HCT116 (cell line): ENCODE measurements at regions not wholly inside any gene's neighbourhood (a gene's known extent, or its start where the extent isn't known, plus 50 kb on each side); places are given as distances from the start of the nearest gene placed in this dataset.

Source experiments
- ATAC-seq: fragments of 200-7000 bp; cut with Tn5 transposase; 2 replicates; pipeline ENCODE4 v1.9.1; 2020; ENCODE audit warnings: mild to moderate bottlenecking, moderate library complexity
- BruUV-seq: library from RNA; stranded (reverse); fragments of 400-500 nt; replicated peaks from 2 replicates; lab custom pipeline; 2021; lab: Mats Ljungman, UMichigan
- CTCF ChIA-PET: fragments of 300-600 bp; sonication (Branson Sonifier 250); formaldehyde crosslinking; loops from one replicate; lab custom pipeline; 2021; ENCODE audit warnings: antibody characterized with exemption; lab: Charles Lee
- POLR2A ChIA-PET: fragments of 300-600, 350-600 bp; sonication (Branson Sonifier 250); formaldehyde crosslinking; loops from one replicate; lab custom pipeline; 2021; ENCODE audit warnings: antibody characterized with exemption; lab: Charles Lee
- RAD21 ChIA-PET, 2 experiments: fragments of 300-600 bp; sonication (Branson Sonifier 250); formaldehyde crosslinking; loops; one replicate each; lab custom pipeline; 2023; ENCODE audit warnings: low total read pairs in 2 of 2; ENCODE audit not compliant: uncharacterized antibody in 2 of 2, unreplicated experiment in 2 of 2, low non-redundant PET in 1 of 2; lab: Charles Lee
- DNase-seq: peaks from one replicate; pipeline ENCODE4 v3.0.0-alpha.2; 2010; ENCODE audit warnings: low read depth, low spot score
- H2AFZ ChIP-seq: fragments of 200-600 bp; shearing (Covaris generic), sonication (generic); 2 replicates; pipeline ENCODE4 v1.6.1; 2017; ENCODE audit warnings: low read depth, mixed run types, mixed read lengths, antibody characterized with exemption, low read length; ENCODE audit not compliant: poor library complexity, severe bottlenecking
- H3K27ac ChIP-seq: 2 replicates; pipeline ENCODE4 v1.5.1; 2012; ENCODE audit warnings: low read depth, low read length
- H3K27me3 ChIP-seq: fragments of 200-600 bp; sonication (generic); 2 replicates; pipeline ENCODE4 v1.6.1; 2016; ENCODE audit warnings: mixed run types, low read length, mixed read lengths; ENCODE audit not compliant: insufficient read depth
- H3K36me3 ChIP-seq, 2 experiments: fragments of 200-500 bp in 1 of 2; fragments of 200-600 bp in 1 of 2; sonication (Bioruptor generic) in 1 of 2; sonication (generic) in 1 of 2; 2 replicates each; pipeline versions ENCODE4 v1.5.1 to v1.6.1; 2014 to 2016; ENCODE audit warnings: low read length in 2 of 2, inconsistent platforms in 1 of 2, mixed read lengths in 1 of 2, mixed run types in 1 of 2; ENCODE audit not compliant: insufficient read depth in 2 of 2, control insufficient read depth in 1 of 2
- H3K4me1 ChIP-seq, 2 experiments: fragments of 200-600 bp in 1 of 2; sonication (generic) in 1 of 2; 2 replicates each; pipeline versions ENCODE4 v1.5.1 to v1.6.1; 2012 to 2017; ENCODE audit warnings: low read length in 2 of 2, inconsistent platforms in 1 of 2, mild to moderate bottlenecking in 1 of 2, mixed read lengths in 1 of 2, mixed run types in 1 of 2, moderate library complexity in 1 of 2; ENCODE audit not compliant: insufficient read depth in 2 of 2, control insufficient read depth in 1 of 2
- H3K4me2 ChIP-seq: fragments of 200-600 bp; sonication (generic); 2 replicates; pipeline ENCODE4 v1.6.1; 2017; ENCODE audit warnings: mixed run types, low read length, mixed read lengths
- H3K4me3 ChIP-seq, 2 experiments: fragments of 200-600 bp in 1 of 2; sonication (generic) in 1 of 2; replicated peaks in 1 of 2; 2 replicates each; pipeline ENCODE4 v1.5.1; 2011 to 2016; ENCODE audit warnings: low read length in 2 of 2, control low read depth in 1 of 2, low read depth in 1 of 2, mild to moderate bottlenecking in 1 of 2, mixed read lengths in 1 of 2, mixed run types in 1 of 2
- H3K79me2 ChIP-seq: fragments of 200-600 bp; sonication (generic); 2 replicates; pipeline ENCODE4 v1.6.1; 2017; ENCODE audit warnings: mild to moderate bottlenecking, mixed run types, low read length, moderate library complexity, mixed read lengths; ENCODE audit not compliant: insufficient read depth
- H3K9ac ChIP-seq: fragments of 200-600 bp; sonication (generic); 2 replicates; pipeline ENCODE4 v1.6.1; 2016; ENCODE audit warnings: low read length, mixed read lengths
- H3K9me2 ChIP-seq: fragments of 200-600 bp; sonication (generic), shearing (Covaris generic); 2 replicates; pipeline ENCODE4 v1.6.1; 2017; ENCODE audit warnings: mixed run types, mild to moderate bottlenecking, moderate library complexity; ENCODE audit not compliant: insufficient read depth
- H3K9me3 ChIP-seq, 2 experiments: fragments of 200-500 bp in 1 of 2; fragments of 200-600 bp in 1 of 2; sonication (Bioruptor generic) in 1 of 2; sonication (generic) in 1 of 2; 2 replicates each; pipeline ENCODE4 v1.6.1; 2014 to 2017; ENCODE audit warnings: low read length in 2 of 2, mixed read lengths in 2 of 2, inconsistent platforms in 1 of 2, low read depth in 1 of 2, mild to moderate bottlenecking in 1 of 2, mixed run types in 1 of 2, moderate library complexity in 1 of 2; ENCODE audit not compliant: control insufficient read depth in 1 of 2, insufficient read depth in 1 of 2
- H4K20me1 ChIP-seq: fragments of 200-600 bp; sonication (generic), shearing (Covaris generic); 2 replicates; pipeline ENCODE4 v1.6.1; 2017; ENCODE audit warnings: mixed run types, mild to moderate bottlenecking, moderate library complexity; ENCODE audit not compliant: insufficient read depth
- EGR1 ChIP-seq: IDR thresholded peaks from 2 replicates; pipeline ENCODE4 v1.6.1; 2012; ENCODE audit warnings: low read depth
- ELF1 ChIP-seq: IDR thresholded peaks from 2 replicates; pipeline ENCODE4 v1.6.1; 2012; ENCODE audit warnings: low read depth, borderline replicate concordance
- FOSL1 ChIP-seq: IDR thresholded peaks from 2 replicates; pipeline ENCODE4 v1.6.1; 2012; ENCODE audit warnings: low read depth
- POLR2A ChIP-seq: IDR thresholded peaks from 2 replicates; pipeline ENCODE4 v1.7.0; 2011; ENCODE audit warnings: borderline replicate concordance; ENCODE audit not compliant: insufficient read depth, insufficient read length; ENCODE audit errors: extremely low read depth
- REST ChIP-seq: IDR thresholded peaks from 2 replicates; pipeline ENCODE4 v1.6.1; 2012; ENCODE audit warnings: low read depth
- SP1 ChIP-seq: IDR thresholded peaks from 2 replicates; pipeline ENCODE4 v1.6.1; 2012; ENCODE audit warnings: low read depth
- SRF ChIP-seq: IDR thresholded peaks from 2 replicates; pipeline ENCODE4 v1.6.1; 2012; ENCODE audit warnings: low read depth
- TCF7L2 ChIP-seq: IDR thresholded peaks from 2 replicates; pipeline ENCODE4 v1.7.0; 2011; ENCODE audit warnings: borderline replicate concordance, inconsistent platforms; ENCODE audit not compliant: insufficient read depth, insufficient read length; ENCODE audit errors: extremely low read depth
- YY1 ChIP-seq: IDR thresholded peaks from 2 replicates; pipeline ENCODE4 v1.6.1; 2011; ENCODE audit warnings: low read length, low read depth, moderate library complexity, mild to moderate bottlenecking; ENCODE audit not compliant: insufficient replicate concordance; ENCODE audit errors: extremely low read depth
- ZBTB33 ChIP-seq: IDR thresholded peaks from 2 replicates; pipeline ENCODE4 v1.6.1; 2011; ENCODE audit warnings: mild to moderate bottlenecking, low read length, moderate library complexity; ENCODE audit not compliant: insufficient replicate concordance; ENCODE audit errors: extremely low read depth
- ZNF274 ChIP-seq: fragments of 200-500 bp; sonication (Bioruptor generic); IDR thresholded peaks from 2 replicates; pipeline ENCODE4 v1.6.1; 2014; ENCODE audit warnings: mild to moderate bottlenecking, low read depth, low read length, inconsistent platforms
- intact Hi-C: fragments of 100-400 bp; cut with micrococcal nuclease; formaldehyde crosslinking; loops from 2 replicates; pipeline ENCODE4 v1.10.0; 2022
- TF ChIP-seq, protein P1 (sequence below): IDR thresholded peaks from 2 replicates; pipeline ENCODE4 v1.6.1; 2012
- TF ChIP-seq, protein P2 (sequence below): IDR thresholded peaks from 2 replicates; pipeline ENCODE4 v1.6.1; 2012

DNA sequence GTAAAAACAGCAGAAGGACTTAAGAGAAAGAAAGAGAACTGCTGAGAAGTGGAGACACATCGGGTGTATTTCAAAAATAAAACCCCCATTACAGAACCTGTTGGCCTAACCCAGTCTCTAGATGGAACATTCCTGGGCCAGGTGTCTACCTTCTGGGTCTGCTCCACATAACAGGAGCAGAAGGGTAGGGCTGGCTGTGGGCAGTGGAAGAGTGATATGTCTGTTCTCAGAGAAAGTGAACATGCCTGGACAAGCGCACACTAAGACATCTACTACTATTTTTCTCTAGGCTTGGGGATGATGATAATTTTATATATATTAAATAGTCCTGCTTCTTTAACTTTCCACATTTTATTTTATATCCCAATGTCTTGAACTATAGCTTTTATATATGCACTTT, 267.1 kb downstream of the TBC1D4 start:
- ChIA-PET POLR2A (no interaction called here), RAD21 (interaction anchor here in 1 of 2 experiments (0.7 kb wide), 1 partner anchor 1459 kb away, joined by 3 read pairs; no protein-coding TSS in a partner anchor), CTCF (no interaction called here)
- no TSS peak for BruUV-seq
- Histone ChIP-seq H3K27me3 (peaks cover 11% of the 10 kb centered on the region; the same call in 1 of the 2 replicates), H3K9me2 (no peaks in the 10 kb centered on the region), H4K20me1 (no peaks in the 10 kb centered on the region), H3K27ac (no peak overlapping the region), H2AFZ (no peak overlapping the region), H3K9ac (no peak overlapping the region), H3K4me2 (no peak overlapping the region), H3K36me3 (no peaks in the 10 kb centered on the region), H3K9me3 (no peaks in the 10 kb centered on the region), H3K79me2 (no peaks in the 10 kb centered on the region), H3K4me3 (no peak overlapping the region), H3K4me1 (no peaks in the 10 kb centered on the region)
- intact Hi-C loops, result loop anchor here (5.0 kb wide), 1 partner anchor 928 kb away; no protein-coding TSS in a partner anchor
- ATAC-seq (no peak), DNase-seq (no peak)
- TF ChIP-seq TCF7L2 (no peak), EGR1 (no peak), ELF1 (no peak), ZNF274 (no peak), YY1 (no peak)
- TF ChIP-seq, protein P1, sequence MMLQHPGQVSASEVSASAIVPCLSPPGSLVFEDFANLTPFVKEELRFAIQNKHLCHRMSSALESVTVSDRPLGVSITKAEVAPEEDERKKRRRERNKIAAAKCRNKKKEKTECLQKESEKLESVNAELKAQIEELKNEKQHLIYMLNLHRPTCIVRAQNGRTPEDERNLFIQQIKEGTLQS, result no peak

DNA sequence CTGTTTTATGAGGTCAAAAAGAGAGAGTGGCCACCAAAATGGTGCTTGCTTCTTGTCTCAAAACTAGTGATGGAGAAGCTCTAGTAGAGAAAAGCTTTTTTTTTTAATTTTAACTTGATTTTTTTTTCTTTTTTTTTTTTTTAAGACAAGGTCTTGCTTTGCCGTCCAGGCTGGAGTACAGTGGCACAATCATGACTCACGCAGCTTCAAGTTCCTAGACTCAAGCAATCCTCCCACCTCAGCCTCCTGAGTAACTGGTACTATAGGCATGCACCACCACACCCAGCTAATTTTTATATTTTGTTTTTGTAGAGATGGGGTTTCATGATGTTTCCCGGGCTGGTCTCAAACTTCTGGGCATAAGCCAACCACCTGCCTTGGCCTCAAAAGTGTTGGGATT, 279.0 kb downstream of the TBC1D4 start:
- DNase-seq (no peak), ATAC-seq (no peak)
- ChIA-PET RAD21 (no interaction called here), POLR2A (no interaction called here), CTCF (interaction anchor here (0.7 to 1.4 kb wide), 2 partner anchors 17 kb away, joined by 3 read pairs; no protein-coding TSS in a partner anchor)
- no peak overlapping the region for H3K9ac ChIP-seq
- H3K9me3 ChIP-seq, result no peaks in the 10 kb centered on the region
- no peak overlapping the region for H3K27ac ChIP-seq
- BruUV-seq, result no TSS peak
- no peak overlapping the region for H2AFZ ChIP-seq
- no peak overlapping the region for H3K4me2 ChIP-seq
- no peak overlapping the region for H3K4me3 ChIP-seq
- H3K4me1 ChIP-seq, result no peaks in the 10 kb centered on the region
- no peaks in the 10 kb centered on the region for H3K79me2 ChIP-seq
- no peaks in the 10 kb centered on the region for H3K9me2 ChIP-seq
- H3K36me3 ChIP-seq, result no peaks in the 10 kb centered on the region
- intact Hi-C loops, result no loop called here
- H4K20me1 ChIP-seq, result no peaks in the 10 kb centered on the region
- H3K27me3 ChIP-seq, result peaks cover 14% of the 10 kb centered on the region
- TF ChIP-seq POLR2A (no peak), REST (no peak), ZBTB33 (no peak), FOSL1 (no peak), ZNF274 (no peak), EGR1 (no peak), SP1 (no peak), SRF (no peak)
- TF ChIP-seq, protein P2, sequence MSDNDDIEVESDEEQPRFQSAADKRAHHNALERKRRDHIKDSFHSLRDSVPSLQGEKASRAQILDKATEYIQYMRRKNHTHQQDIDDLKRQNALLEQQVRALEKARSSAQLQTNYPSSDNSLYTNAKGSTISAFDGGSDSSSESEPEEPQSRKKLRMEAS, result no peak
- TF ChIP-seq, protein P1, result no peak
